ENCODE measurements at regions not wholly inside any gene's neighbourhood (a gene's known extent, or its start where the extent isn't known, plus 50 kb on each side); places are given as distances from the start of the nearest gene placed in this dataset. TPM values are rescaled to one million over a fixed set of nuclear protein-coding genes. Genes with fewer than 3 reads are reported as not detected.

GRCh38 chr5:39478863-39479262 is 54.1 kb upstream of the DAB2 start:
- DNase-seq (ENCODE audit: extremely low spot score), result no peak
- H3K36me3 ChIP-seq (ENCODE audit: insufficient read depth), result no peaks in the 10 kb centered on the region
- H3K4me1 ChIP-seq (ENCODE audit: insufficient read depth), result no peaks in the 10 kb centered on the region
- H3K27ac ChIP-seq (ENCODE audit: low read depth), result no peak overlapping the region
- WGBS, result 0% methylated on average over 1 of the region's 1 CpG
- H3K4me3 ChIP-seq (ENCODE audit: low read depth, low read length), result no peak overlapping the region

DNA sequence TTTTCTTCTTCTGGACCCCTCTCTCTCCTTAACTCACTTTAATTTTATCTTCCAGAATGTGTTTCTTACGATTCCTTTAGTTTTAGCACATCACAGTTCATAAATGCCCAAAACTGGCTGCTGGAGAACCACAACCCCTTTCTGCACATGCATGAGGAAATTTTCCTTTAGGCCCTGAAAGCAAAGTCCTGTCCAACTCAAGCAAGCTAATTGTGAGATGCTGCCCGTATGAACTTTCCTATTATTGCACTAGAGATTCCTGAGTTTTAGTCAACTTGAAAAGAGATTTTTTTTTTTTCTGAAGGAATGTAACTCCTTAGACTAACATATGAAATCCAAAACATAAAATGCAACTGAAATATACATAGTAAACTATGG is 52.1 kb upstream of the DAB2 start:
- Histone ChIP-seq H3K36me3 (ENCODE audit: insufficient read depth) (no peaks in the 10 kb centered on the region), H3K27ac (ENCODE audit: low read depth) (no peak overlapping the region), H3K4me3 (ENCODE audit: low read depth, low read length) (no peak overlapping the region), H3K4me1 (ENCODE audit: insufficient read depth) (no peaks in the 10 kb centered on the region)
- DNase-seq (ENCODE audit: extremely low spot score), result no peak
- WGBS, result 77% methylated on average over 2 of the region's 2 CpGs

DNA sequence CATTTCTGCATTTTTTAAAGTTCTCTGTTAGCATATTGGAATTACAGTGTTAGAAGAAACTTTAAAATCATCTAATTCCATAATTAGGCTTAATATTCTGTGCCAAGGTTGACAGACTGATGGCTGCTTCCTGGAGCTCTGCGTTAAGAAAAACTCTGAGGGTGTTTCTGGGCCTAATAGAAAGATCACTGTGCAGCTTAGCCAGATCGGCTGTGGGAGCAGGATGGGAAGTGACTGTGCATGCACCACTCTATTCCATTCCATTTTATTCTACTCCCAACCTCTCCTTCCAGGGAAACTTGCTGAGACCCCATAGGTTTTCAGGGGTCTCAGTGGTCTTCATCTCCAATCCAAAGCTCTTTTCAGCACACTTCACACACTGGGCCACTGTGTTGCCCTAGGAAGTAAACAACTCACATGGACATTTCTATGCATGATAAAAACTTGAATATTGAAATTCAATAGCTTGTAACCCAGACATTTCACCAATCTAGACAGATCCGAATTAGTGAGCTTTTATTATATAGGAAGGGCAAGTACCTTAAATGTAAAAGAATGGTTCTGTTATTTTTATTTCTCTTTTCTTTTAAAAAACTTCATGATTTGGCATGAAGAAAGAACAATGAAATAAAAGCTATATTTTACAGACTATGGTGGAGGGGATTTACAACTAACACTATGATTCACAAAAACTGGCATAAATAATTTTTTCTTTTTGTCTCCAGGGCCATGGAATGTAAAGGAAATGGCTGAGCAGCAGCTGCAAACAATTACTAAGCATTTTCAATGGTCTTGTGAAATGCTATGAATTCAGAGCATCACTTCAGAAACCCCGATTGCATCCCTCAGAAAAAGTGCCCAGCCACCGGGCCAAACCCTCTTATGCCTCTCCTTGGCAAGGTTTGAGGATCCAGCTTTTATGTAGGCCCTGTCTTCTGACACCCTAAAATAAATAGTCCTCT is 51.4 kb upstream of the DAB2 start:
- DNase-seq (ENCODE audit: extremely low spot score), result no peak
- 64% methylated on average over 5 of the region's 5 CpGs for WGBS
- Histone ChIP-seq H3K27ac (ENCODE audit: low read depth) (no peak overlapping the region), H3K4me3 (ENCODE audit: low read depth, low read length) (no peak overlapping the region), H3K4me1 (ENCODE audit: insufficient read depth) (no peaks in the 10 kb centered on the region), H3K36me3 (ENCODE audit: insufficient read depth) (no peaks in the 10 kb centered on the region)

GRCh38 chr5:39475159-39475571 is 50.4 kb upstream of the DAB2 start:
- H3K4me3 ChIP-seq (ENCODE audit: low read depth, low read length), result no peak overlapping the region
- H3K36me3 ChIP-seq (ENCODE audit: insufficient read depth), result no peaks in the 10 kb centered on the region
- H3K4me1 ChIP-seq (ENCODE audit: insufficient read depth), result no peaks in the 10 kb centered on the region
- 63% methylated on average over 3 of the region's 3 CpGs for WGBS
- H3K27ac ChIP-seq (ENCODE audit: low read depth), result no peak overlapping the region
- no peak for DNase-seq (ENCODE audit: extremely low spot score)

Small RNA genes lying in the stretch of these regions (small RNA-seq; reads per million reads assigned to genes)
- not detected for gene RNU1-150P
